HG02870 (cell line): ENCODE measurements at regions not wholly inside any gene's neighbourhood (a gene's known extent, or its start where the extent isn't known, plus 50 kb on each side); places are given as distances from the start of the nearest gene placed in this dataset.

Source experiments
- ATAC-seq: cut with Tn5 transposase; IDR thresholded peaks from one replicate; pipeline ENCODE4 v1.9.1; 2021; ENCODE audit warnings: mild to moderate bottlenecking, moderate library complexity; ENCODE audit not compliant: unreplicated experiment

DNA sequence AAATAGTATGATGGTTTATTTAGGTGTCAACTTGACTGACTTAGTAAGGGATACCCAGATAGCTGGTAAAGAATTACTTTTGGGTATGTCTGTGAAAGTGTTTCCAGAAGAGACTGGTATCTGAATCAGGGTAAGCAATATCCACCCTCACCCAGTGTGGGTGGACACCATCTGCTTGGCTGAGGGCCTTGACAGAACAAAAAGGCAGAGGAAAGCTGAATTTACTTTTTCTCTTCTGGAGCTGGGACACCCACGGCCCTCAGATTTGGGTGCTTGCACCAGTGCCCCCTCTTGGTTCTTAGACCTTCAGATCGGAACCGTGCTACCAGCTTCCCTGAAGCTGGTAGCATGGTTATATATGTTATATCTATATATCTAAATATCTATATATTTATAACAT, 489.5 kb upstream of the MPDZ start:
- no peak for ATAC-seq

GRCh38 chr9:13762209-13762608, 482.7 kb upstream of the MPDZ start:
- no peak for ATAC-seq

DNA sequence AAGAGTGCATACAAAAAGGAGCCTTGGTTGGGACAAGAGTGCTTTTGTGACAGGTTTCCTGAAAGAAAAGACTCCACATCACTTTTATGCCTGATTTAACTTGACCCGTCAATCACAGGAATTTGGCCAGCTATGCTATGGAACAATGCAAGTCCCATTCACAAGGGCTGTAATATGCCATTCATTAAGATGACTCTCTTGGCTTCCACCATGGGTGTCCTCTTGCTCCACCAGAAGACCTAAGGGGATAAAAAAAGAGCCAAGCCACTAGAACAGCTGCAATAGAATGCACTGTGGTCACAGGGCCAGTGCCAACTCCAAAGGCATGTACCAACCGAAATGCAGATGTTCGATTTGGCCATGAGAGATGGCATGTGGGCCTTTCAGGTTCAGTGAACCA, 480.1 kb upstream of the MPDZ start:
- no peak for ATAC-seq

- ATAC-seq: no peak
These were observed 479.4 kb upstream of the MPDZ start for GRCh38 chr9:13758936-13759335.

- ATAC-seq: no peak
These were observed 477.5 kb upstream of the MPDZ start for GRCh38 chr9:13756943-13757342.

GRCh38 chr9:13755551-13755950, 476.1 kb upstream of the MPDZ start:
- no peak for ATAC-seq

DNA sequence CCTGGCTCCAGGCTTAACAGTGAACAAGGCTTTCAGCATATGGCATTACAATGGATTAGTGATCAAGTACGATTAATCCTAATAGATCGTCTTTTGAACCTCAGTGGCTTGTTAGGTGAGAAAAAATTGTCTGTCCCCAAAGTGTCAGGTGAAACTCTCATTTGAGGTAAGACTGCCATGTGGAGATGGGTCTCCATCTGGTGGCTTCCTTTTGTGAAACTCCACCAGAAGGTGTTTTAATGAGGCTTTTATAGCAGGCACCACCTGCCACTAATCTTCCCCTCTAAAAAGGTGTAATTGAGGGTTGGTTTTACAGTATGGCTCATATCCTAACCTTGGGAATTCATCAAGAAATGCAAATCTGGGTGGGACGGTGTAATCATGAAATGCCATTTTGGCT, 471.1 kb upstream of the MPDZ start:
- ATAC-seq: no peak

DNA sequence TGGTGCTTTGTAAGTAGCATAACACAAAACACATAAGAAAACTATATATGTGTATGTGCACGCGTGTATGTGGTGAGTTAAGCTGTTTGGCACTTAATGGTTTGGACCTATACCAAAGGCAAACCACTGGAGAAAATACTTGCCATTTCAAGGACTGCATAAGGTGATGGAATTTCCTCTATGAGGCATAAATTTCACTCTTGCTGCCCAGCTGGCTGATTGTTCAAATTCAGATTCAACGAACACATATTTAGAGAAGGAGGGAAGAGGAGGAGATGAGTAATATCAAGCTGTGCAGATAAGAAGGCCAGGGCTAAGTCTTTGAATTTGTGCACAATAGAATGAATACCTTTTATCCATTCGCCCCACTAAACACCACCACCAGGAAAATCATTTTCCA, 470.6 kb upstream of the MPDZ start:
- no peak for ATAC-seq

DNA sequence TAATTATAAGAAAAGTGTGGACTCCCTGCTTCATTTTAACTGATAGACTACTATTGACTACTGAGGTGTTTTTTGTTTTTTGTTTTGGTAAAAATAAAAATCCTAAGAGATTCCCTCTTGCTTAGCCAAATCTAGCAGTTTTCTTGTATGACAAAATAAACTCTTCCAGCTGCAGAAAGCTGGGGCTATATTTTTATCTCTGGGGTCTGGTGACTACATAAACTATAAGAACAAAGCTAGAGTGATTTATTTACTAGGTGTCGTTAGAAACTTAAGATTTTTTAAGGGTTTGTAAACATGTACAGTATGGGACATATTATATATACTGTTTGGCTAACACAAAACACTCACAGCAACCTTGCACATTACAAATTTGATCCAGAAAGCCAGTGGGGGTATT, 467.4 kb upstream of the MPDZ start:
- no peak for ATAC-seq

- no peak for ATAC-seq
These were observed 464.9 kb upstream of the MPDZ start for GRCh38 chr9:13744261-13744901.

DNA sequence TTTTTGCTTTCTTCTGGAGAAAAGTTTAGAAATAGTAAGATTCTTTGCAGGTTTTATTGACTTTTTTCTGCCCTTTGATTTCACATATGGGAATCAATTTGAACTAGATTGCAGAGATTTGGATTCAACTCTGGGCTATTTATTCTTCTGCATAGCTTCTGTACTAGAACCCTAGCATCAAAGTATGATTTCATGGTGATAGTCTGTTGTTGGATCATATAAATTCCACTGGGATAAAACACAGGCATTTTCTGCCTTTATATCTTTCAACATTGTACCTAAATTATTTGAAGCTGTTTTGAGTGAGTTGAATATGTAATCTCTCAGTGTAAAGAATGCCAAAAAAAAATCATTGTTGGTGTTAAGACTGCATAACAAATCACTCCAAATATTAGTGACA, 458.4 kb upstream of the MPDZ start:
- no peak for ATAC-seq

DNA sequence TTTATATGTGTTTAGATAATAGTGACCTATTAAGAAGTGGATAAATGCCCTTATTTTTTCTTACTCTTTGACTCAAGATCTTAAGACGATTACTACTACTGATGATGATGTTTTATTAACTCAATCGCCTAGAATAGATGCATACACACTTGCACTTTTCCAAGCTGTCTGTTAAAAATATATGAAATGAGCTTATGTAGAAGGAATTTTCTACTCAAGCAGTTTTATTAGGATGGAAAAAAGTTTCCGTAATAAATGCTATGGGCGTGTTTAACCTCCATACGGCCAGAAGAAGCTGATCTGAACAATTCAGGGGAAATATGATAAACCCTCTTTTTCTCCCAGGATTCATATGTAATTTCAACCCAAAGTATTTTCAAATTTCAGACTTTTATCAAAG, 455.7 kb upstream of the MPDZ start:
- ATAC-seq: no peak

DNA sequence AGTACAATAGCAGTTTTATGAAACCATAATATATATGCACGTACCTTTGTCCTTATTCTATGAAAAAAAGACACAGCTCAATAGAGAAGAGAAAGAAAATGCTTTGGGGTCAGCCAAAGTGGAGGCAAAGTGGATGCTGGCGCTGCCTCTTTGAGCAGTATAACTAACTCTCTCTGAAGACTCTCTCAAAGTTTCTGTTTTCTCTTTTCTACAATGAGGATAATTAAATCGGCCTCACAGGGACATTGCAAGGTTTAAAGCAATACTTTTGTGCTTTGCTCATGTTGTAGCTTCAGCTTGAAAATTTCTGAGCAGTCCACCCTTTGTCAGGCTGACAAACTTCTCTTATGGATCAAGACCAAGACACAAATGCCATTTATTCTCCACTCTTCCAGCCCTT, 455.1 kb upstream of the MPDZ start:
- ATAC-seq: no peak

DNA sequence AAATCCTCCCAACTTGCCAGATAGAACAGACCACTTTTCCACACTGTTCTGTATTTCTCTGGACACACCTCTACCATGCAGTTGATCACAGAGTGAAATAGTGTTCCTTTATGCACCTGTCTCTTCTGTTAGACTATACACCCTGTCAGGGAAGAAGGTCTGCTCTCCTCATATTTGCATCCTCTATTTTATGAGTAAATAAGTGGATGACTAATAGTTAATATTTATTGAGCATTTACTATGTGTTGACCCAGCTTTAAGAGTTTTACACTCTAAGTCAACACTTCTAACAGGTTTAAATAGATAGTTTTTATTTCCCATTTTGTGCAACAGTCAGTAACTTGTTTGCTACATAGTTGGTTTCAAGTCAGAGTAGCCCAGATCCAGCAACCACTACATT, 452.8 kb upstream of the MPDZ start:
- no peak for ATAC-seq

- ATAC-seq: no peak
These were observed 452.1 kb upstream of the MPDZ start for GRCh38 chr9:13731637-13732036.

- ATAC-seq: no peak
These were observed 450.5 kb upstream of the MPDZ start for GRCh38 chr9:13729955-13730354.

- ATAC-seq: no peak
These were observed 449.7 kb upstream of the MPDZ start for GRCh38 chr9:13728917-13729811.

- ATAC-seq: no peak
These were observed 448.6 kb upstream of the MPDZ start for GRCh38 chr9:13728131-13728530.

- no peak for ATAC-seq
These were observed 447.3 kb upstream of the MPDZ start for GRCh38 chr9:13726746-13727145.

DNA sequence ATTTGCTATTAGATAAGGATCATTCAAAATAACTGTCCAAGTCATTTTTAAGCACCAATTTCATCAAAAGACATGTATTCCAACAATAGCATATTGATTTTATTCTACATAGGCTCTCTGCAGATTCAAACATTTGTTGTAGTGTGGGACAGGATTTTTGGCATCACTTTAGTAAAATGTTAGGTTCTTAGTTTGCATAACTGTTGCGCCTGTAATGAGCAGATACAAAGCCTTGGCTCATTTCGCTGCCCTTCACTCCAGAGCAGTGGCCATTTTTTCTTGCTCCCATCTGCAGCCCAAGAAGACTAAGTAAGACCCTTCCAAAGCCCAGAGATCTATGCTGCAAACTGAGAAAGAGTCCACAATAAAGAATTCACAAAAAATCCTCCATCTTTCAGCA, 446.0 kb upstream of the MPDZ start:
- no peak for ATAC-seq

DNA sequence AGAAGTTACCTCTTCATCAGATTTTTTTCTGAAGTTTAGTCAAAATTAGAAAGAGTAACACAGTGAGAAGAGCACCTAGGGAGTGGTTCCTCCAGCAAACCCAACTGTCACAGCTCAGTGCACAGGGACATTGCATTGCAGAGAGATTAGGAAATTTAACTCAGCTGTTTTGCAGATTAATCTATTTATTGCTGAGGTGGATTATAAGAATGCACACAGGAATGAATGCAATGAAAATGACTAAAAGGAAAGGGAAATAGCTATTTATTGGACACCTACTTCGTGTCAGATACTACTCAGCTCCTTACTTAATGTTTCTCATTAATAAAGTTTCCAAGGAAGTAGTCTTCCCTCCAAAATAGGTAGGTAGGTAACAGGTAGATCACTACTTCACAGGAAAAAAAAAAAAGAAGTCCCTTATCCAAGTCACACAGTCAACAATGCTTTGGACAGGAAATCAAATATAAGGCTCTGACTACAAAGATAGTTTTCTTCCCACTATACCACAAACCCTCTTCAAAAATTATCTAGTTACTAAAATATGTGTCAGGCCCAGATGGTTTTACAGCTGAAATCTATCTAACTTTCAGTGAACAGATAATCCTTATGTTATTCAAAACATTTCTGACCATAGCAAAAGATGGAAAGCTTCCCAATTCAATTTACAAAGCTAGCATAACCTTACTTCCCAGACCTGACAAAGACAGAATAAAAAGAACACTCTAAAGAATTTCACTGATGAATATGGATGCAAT, 442.2 kb upstream of the MPDZ start:
- ATAC-seq: no peak
